ENCODE measurements at regions not wholly inside any gene's neighbourhood (a gene's known extent, or its start where the extent isn't known, plus 50 kb on each side); places are given as distances from the start of the nearest gene placed in this dataset.

- no peak for TF ChIP-seq REST (IDR thresholded peaks at IDR 0.05)
- no peak for TF ChIP-seq YY1 (IDR thresholded peaks at IDR 0.05)
- no peak for TF ChIP-seq ZBTB33 (IDR thresholded peaks at IDR 0.05)
- TF ChIP-seq SP1 (IDR thresholded peaks at IDR 0.05), result no peak
- TF ChIP-seq RXRA (IDR thresholded peaks at IDR 0.05), result no peak
- no peak for TF ChIP-seq HNF4A (conservative IDR thresholded peaks at IDR 0.05)
- no peak for TF ChIP-seq RAD21 (IDR thresholded peaks at IDR 0.05)
- TF ChIP-seq FOXA1 (IDR thresholded peaks at IDR 0.05), result no peak
- TF ChIP-seq FOXA2 (IDR thresholded peaks at IDR 0.05), result no peak
Observed at GRCh38 chr3:145902166-145902565, 258.8 kb downstream of the PLOD2 start (continued).

GRCh38 chr3:145903472-145904013, 257.4 kb downstream of the PLOD2 start:
- no peaks in the 10 kb centered on the region for H3K4me1 ChIP-seq (ENCODE audit: control insufficient read depth in 4 of 4, insufficient read depth in 4 of 4, low read length in 3 of 4)
- H3K27me3 ChIP-seq (ENCODE audit: control insufficient read depth in 4 of 4, insufficient read depth in 4 of 4, low read length in 3 of 4), result no peaks in the 10 kb centered on the region
- H3K27ac ChIP-seq (ENCODE audit: low read depth in 1 of 2, low read length in 2 of 2), result no peak overlapping the region
- TF ChIP-seq RXRA (IDR thresholded peaks at IDR 0.05) (no peak), NR2F2 (IDR thresholded peaks at IDR 0.05) (no peak), EGR1 (IDR thresholded peaks at IDR 0.05; ENCODE audit: low read depth in 2 of 2) (no peak), GABPA (IDR thresholded peaks at IDR 0.05 in 1 of 2, conservative IDR thresholded peaks at IDR 0.05 in 1 of 2) (no peak), REST (IDR thresholded peaks at IDR 0.05) (no peak), ATF3 (IDR thresholded peaks at IDR 0.05) (no peak), SP1 (IDR thresholded peaks at IDR 0.05) (no peak), TAF1 (conservative IDR thresholded peaks at IDR 0.05) (no peak), ZBTB33 (IDR thresholded peaks at IDR 0.05) (no peak), MAX (IDR thresholded peaks at IDR 0.05) (no peak), FOXA2 (IDR thresholded peaks at IDR 0.05) (no peak), FOXA1 (IDR thresholded peaks at IDR 0.05) (no peak), YY1 (IDR thresholded peaks at IDR 0.05) (no peak), HNF4G (IDR thresholded peaks at IDR 0.05) (no peak), RAD21 (IDR thresholded peaks at IDR 0.05) (no peak), HNF4A (conservative IDR thresholded peaks at IDR 0.05) (no peak), CTCF (IDR thresholded peaks at IDR 0.05; ENCODE audit: low read depth, low read length, missing input control) (no peak), JUND (IDR thresholded peaks at IDR 0.05) (no peak)
- DNase-seq (ENCODE audit: low spot score), result no peak
- H3K9me3 ChIP-seq (ENCODE audit: control insufficient read depth in 4 of 4, low read length in 3 of 4), result no peaks in the 10 kb centered on the region
- no peaks in the 10 kb centered on the region for H3K36me3 ChIP-seq (ENCODE audit: control insufficient read depth in 4 of 4, insufficient read depth in 3 of 4, low read depth in 1 of 4, low read length in 3 of 4)
- H3K4me3 ChIP-seq (ENCODE audit: low read depth in 1 of 3, low read length in 3 of 3), result no peak overlapping the region
- WGBS, result 87% methylated on average over 12 of the region's 12 CpGs
- H3K9ac ChIP-seq (ENCODE audit: low read depth in 1 of 2, low read length in 2 of 2), result no peak overlapping the region
